ENCODE measurements at regions not wholly inside any gene's neighbourhood (a gene's known extent, or its start where the extent isn't known, plus 50 kb on each side); places are given as distances from the start of the nearest gene placed in this dataset.

DNA sequence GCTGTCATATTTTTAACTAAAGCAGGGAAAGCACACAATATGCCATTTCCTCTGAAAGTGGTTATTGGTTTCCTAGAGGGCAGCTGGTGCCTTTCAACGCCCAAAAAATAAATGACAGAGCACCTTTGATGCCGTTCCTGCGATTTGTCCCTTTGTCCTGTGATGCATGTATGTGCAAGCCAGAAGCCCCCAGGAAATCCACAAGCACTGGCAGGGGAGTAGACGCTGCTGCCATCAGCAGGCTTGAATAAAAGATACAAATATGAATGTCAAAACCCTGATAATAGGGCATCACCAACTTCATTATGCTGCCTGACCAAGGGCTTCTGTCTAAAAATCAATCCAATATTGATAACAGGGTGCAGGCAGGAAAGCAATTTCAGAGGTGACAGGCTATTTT, 246.1 kb downstream of the FBXO15 start:
- 20 to 30% methylated on average over 4 of the region's 4 CpGs for WGBS, 2 donors
- intact Hi-C loops (cut with DNase I; ENCODE audit: low total_unique reads) = no loop called here
- TF ChIP-seq, protein P1, sequence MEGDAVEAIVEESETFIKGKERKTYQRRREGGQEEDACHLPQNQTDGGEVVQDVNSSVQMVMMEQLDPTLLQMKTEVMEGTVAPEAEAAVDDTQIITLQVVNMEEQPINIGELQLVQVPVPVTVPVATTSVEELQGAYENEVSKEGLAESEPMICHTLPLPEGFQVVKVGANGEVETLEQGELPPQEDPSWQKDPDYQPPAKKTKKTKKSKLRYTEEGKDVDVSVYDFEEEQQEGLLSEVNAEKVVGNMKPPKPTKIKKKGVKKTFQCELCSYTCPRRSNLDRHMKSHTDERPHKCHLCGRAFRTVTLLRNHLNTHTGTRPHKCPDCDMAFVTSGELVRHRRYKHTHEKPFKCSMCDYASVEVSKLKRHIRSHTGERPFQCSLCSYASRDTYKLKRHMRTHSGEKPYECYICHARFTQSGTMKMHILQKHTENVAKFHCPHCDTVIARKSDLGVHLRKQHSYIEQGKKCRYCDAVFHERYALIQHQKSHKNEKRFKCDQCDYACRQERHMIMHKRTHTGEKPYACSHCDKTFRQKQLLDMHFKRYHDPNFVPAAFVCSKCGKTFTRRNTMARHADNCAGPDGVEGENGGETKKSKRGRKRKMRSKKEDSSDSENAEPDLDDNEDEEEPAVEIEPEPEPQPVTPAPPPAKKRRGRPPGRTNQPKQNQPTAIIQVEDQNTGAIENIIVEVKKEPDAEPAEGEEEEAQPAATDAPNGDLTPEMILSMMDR (IDR thresholded peaks at IDR 0.05) = no peak
- TF ChIP-seq POLR2A (IDR thresholded peaks at IDR 0.05) = no peak
- DNase-seq (ENCODE audit: low spot score in 2 of 2) = no peak
- no peak overlapping the region for H3K4me3 ChIP-seq (ENCODE audit: low read depth, poor library complexity, severe bottlenecking)

DNA sequence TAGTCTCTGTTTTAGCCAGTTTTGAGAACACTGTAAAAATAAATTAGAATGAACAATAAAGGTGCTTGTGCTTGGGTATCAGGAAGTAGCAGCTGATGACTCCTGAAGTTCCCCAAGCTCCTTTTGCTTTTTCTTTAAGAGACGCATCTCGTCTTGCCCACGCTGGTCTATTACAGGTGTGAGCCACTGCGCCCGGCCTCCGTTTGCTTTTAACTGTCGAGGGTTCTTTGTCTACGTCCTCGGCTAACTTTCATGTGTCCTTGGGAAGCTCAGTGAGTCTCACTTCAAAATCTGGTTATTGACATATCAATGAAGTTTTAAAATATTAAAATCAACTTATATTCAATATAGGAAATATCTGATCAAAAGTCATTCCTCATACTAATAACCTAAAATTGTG, 246.5 kb downstream of the FBXO15 start:
- DNase-seq (ENCODE audit: low spot score in 2 of 2) = no peak
- TF ChIP-seq, protein P1 (IDR thresholded peaks at IDR 0.05) = no peak
- TF ChIP-seq POLR2A (IDR thresholded peaks at IDR 0.05) = no peak
- intact Hi-C loops (cut with DNase I; ENCODE audit: low total_unique reads) = no loop called here
- 70 to 81% methylated on average over 9 of the region's 9 CpGs for WGBS, 2 donors
- H3K4me3 ChIP-seq (ENCODE audit: low read depth, poor library complexity, severe bottlenecking) = no peak overlapping the region

DNA sequence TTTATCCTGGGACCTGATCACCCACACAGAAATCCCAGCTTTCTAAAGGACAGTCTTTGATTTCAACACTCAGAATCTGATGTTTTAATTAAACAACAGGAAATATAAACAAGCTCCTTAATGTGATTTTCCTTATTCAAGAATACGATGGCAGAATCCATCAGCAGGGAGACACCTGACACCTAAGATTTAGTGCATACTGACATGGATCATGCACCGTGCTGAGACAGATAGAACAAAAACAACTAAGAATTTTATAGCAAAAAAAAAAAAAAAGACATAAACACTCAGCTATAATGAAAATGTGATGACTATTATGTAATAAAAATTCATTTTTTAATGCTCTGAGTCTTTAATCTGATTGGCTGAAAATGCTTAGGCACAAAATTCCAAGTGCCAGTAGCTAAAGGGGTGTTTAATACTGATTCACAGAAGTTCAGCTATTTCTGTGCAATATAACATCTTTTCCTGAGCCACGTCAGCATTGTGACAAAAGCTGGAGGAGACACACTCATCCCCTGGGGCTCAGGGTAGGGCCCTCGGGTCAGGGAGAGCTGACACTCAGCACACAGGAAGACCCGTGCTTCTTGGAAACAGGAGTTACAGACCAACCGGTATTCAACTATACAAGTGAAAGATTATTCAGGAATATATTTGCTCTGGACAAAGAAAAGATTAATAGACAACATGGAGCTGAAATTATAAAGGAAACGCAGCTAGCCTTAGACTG, 247.4 kb downstream of the FBXO15 start:
- TF ChIP-seq, protein P1 (IDR thresholded peaks at IDR 0.05) = no peak
- no peak for TF ChIP-seq POLR2A (IDR thresholded peaks at IDR 0.05)
- intact Hi-C loops (cut with DNase I; ENCODE audit: low total_unique reads) = no loop called here
- no peak for DNase-seq (ENCODE audit: low spot score in 2 of 2)
- no peak overlapping the region for H3K4me3 ChIP-seq (ENCODE audit: low read depth, poor library complexity, severe bottlenecking)
- 51 to 52% methylated on average over 7 of the region's 7 CpGs for WGBS, 2 donors

DNA sequence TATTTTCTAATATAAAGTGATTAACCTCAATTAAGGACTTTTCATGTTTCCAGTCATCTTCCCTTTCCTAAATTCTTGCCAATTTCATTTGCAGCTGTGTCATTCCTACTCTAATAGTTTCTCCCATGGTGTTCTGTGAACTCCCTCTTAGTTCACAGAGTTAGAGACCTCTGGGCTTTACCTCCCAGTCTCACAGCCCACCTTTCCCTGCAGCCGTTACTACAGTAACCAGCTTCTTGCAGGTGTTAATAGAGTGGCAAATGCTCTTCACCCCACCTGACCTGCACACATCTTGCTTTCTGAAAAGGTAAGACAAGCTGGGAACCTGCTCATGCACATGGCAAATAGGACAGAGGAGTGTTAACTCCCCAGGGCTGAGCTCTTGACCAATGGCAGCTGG, 250.1 kb downstream of the FBXO15 start:
- no peak overlapping the region for H3K4me3 ChIP-seq (ENCODE audit: low read depth, poor library complexity, severe bottlenecking)
- TF ChIP-seq, protein P1 (IDR thresholded peaks at IDR 0.05) = no peak
- no peak for TF ChIP-seq POLR2A (IDR thresholded peaks at IDR 0.05)
- DNase-seq (ENCODE audit: low spot score in 2 of 2) = no peak
- whole genome bisulfite sequencing, 2 donors = 76 to 77% methylated on average over 1 of the region's 1 CpG
- intact Hi-C loops (cut with DNase I; ENCODE audit: low total_unique reads) = no loop called here

DNA sequence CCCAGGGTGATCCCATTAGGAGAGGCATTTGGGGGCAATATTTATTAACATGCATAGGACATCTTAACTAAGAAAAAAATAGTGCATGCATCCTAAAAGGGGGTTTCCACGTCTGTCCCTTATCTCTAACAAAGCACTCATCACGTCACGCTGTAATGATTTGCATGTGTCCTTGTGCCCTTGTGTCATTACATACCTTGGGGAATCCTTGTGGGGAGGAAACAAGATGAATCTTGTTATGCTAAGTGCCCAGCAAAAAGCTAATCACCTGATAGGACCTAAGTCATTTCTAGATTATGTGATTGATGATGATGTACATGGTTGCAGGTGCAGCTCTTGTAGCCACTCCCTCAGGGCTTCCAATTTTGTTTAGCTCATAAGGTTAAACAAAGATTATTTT, 250.9 kb downstream of the FBXO15 start:
- no peak overlapping the region for H3K4me3 ChIP-seq (ENCODE audit: low read depth, poor library complexity, severe bottlenecking)
- WGBS, 2 donors = 39 to 52% methylated on average over 3 of the region's 3 CpGs
- intact Hi-C loops (cut with DNase I; ENCODE audit: low total_unique reads) = no loop called here
- no peak for DNase-seq (ENCODE audit: low spot score in 2 of 2)
- no peak for TF ChIP-seq POLR2A (IDR thresholded peaks at IDR 0.05)
- TF ChIP-seq, protein P1 (IDR thresholded peaks at IDR 0.05) = no peak

DNA sequence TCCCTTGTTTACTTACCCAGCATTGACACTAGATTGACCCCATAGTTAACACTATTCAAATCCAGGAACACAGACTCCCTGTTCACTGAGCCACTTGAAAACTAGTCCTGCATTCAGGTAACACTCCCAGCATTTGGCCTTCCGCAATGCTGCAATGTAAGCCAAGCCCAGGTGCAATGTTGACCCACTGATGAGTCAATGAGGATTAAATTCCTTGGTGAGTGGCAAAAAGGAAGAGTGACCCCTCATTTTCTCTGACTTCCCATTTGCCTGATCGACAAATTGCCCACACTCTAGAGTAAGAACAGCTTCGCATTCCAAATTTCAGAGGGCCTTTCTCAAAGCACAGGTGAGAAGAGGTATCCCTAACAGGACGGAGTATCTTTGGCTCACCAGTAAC, 251.9 kb downstream of the FBXO15 start:
- DNase-seq (ENCODE audit: low spot score in 2 of 2) = no peak
- TF ChIP-seq, protein P1 (IDR thresholded peaks at IDR 0.05) = no peak
- no peak for TF ChIP-seq POLR2A (IDR thresholded peaks at IDR 0.05)
- H3K4me3 ChIP-seq (ENCODE audit: low read depth, poor library complexity, severe bottlenecking) = no peak overlapping the region
- 50 to 52% methylated on average over 4 of the region's 4 CpGs for WGBS, 2 donors
- intact Hi-C loops (cut with DNase I; ENCODE audit: low total_unique reads) = no loop called here
